ENCODE measurements at regions not wholly inside any gene's neighbourhood (a gene's known extent, or its start where the extent isn't known, plus 50 kb on each side); places are given as distances from the start of the nearest gene placed in this dataset.

DNA sequence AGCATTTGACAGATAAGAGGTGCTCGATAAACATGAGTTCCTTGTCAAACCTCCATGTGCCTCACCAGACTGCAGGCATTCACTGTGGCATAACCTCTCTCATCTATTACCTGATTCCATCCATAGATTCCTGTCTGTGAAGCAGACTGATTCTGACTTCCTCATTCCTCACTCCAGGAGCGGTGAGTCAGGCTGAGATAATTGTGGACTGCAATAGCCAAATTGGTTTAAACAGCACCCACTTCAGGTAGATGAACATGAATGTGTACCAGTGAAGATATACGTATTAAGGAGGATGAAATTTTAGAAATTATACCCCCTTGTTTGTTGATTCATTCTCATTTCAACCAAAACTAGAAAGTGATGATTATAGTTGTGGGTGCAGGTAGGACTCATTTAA lies 391.2 kb downstream of the HINT1 start:
- peak overlapping the region; percentile 45 for H3K4me2 ChIP-seq (ENCODE audit: low read length)
- no peaks in the 10 kb centered on the region for H3K27me3 ChIP-seq (ENCODE audit: insufficient read depth, low read length)
- H3K9me2 ChIP-seq (ENCODE audit: insufficient read depth) = no peaks in the 10 kb centered on the region
- ATAC-seq (peak; percentile 100), DNase-seq (ENCODE audit: low read depth, low spot score) (peak; percentile 83)
- peaks cover 2 to 13% of the 10 kb centered on the region in 2 experiments; a peak in 3 of 4 replicates for H3K4me1 ChIP-seq (ENCODE audit: control insufficient read depth in 1 of 2, insufficient read depth in 2 of 2, low read length in 2 of 2)
- no peak overlapping the region for H3K9ac ChIP-seq (ENCODE audit: low read length)
- H3K4me3 ChIP-seq (replicated peaks in 1 of 2; ENCODE audit: low read depth in 1 of 2, low read length in 2 of 2) = no peak overlapping the region
- no peaks in the 10 kb centered on the region for H3K79me2 ChIP-seq (ENCODE audit: insufficient read depth, low read length)
- no peaks in the 10 kb centered on the region for H4K20me1 ChIP-seq (ENCODE audit: insufficient read depth)
- H2AFZ ChIP-seq (ENCODE audit: low read depth, low read length, poor library complexity, severe bottlenecking) = peak overlapping the region; percentile 49
- POLR2A ChIA-PET = no interaction called here
- intact Hi-C loops (cut with micrococcal nuclease) = no loop called here
- H3K9me3 ChIP-seq (ENCODE audit: control insufficient read depth in 1 of 2, insufficient read depth in 1 of 2, low read depth in 1 of 2, low read length in 2 of 2) = no peaks in the 10 kb centered on the region
- RAD21 ChIA-PET (ENCODE audit: low non-redundant PET in 1 of 2, low total read pairs in 2 of 2, uncharacterized antibody in 2 of 2, unreplicated experiment in 2 of 2) = no interaction called here
- H3K27ac ChIP-seq (ENCODE audit: low read depth, low read length) = no peak overlapping the region
- CTCF ChIA-PET = no interaction called here
- H3K36me3 ChIP-seq (ENCODE audit: control insufficient read depth in 1 of 2, insufficient read depth in 2 of 2, low read length in 2 of 2) = no peaks in the 10 kb centered on the region
- BruUV-seq (replicated peaks) = no TSS peak
- TF ChIP-seq EGR1 (IDR thresholded peaks at IDR 0.05; ENCODE audit: low read depth) = no peak
- TF ChIP-seq RAD21 (IDR thresholded peaks at IDR 0.05; ENCODE audit: low read depth) = peak; percentile 53
- peak; percentile 86 for TF ChIP-seq FOSL1 (IDR thresholded peaks at IDR 0.05; ENCODE audit: low read depth)
- TF ChIP-seq EZH2phosphoT487 (IDR thresholded peaks at IDR 0.05; ENCODE audit: borderline replicate concordance) = no peak
- TF ChIP-seq POLR2AphosphoS5 (IDR thresholded peaks at IDR 0.05; ENCODE audit: low read depth, low read length) = 0 out of 2 replicates have a peak, but pooled peaks have one; percentile 35
- TF ChIP-seq SP1 (IDR thresholded peaks at IDR 0.05; ENCODE audit: low read depth) = peak; percentile 67
- TF ChIP-seq, protein P1, sequence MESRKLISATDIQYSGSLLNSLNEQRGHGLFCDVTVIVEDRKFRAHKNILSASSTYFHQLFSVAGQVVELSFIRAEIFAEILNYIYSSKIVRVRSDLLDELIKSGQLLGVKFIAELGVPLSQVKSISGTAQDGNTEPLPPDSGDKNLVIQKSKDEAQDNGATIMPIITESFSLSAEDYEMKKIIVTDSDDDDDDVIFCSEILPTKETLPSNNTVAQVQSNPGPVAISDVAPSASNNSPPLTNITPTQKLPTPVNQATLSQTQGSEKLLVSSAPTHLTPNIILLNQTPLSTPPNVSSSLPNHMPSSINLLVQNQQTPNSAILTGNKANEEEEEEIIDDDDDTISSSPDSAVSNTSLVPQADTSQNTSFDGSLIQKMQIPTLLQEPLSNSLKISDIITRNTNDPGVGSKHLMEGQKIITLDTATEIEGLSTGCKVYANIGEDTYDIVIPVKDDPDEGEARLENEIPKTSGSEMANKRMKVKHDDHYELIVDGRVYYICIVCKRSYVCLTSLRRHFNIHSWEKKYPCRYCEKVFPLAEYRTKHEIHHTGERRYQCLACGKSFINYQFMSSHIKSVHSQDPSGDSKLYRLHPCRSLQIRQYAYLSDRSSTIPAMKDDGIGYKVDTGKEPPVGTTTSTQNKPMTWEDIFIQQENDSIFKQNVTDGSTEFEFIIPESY (IDR thresholded peaks at IDR 0.05; ENCODE audit: extremely low read depth, insufficient replicate concordance, low read length) = no peak
- TF ChIP-seq MAX (IDR thresholded peaks at IDR 0.05) = peak; percentile 72
- TF ChIP-seq ZNF274 (IDR thresholded peaks at IDR 0.05; ENCODE audit: low read depth, low read length) = no peak
- TF ChIP-seq ELF1 (IDR thresholded peaks at IDR 0.05; ENCODE audit: borderline replicate concordance, low read depth) = peak; percentile 91
- peak; percentile 32; the same call in 1 of the 2 replicates for TF ChIP-seq SRF (IDR thresholded peaks at IDR 0.05; ENCODE audit: low read depth)
- TF ChIP-seq, protein P2, sequence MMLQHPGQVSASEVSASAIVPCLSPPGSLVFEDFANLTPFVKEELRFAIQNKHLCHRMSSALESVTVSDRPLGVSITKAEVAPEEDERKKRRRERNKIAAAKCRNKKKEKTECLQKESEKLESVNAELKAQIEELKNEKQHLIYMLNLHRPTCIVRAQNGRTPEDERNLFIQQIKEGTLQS (IDR thresholded peaks at IDR 0.05) = no peak
- TF ChIP-seq EZH2 (IDR thresholded peaks at IDR 0.05) = no peak
- TF ChIP-seq POLR2A (IDR thresholded peaks at IDR 0.05; ENCODE audit: borderline replicate concordance, extremely low read depth, insufficient read depth, insufficient read length) = no peak
- TF ChIP-seq TCF7L2 (IDR thresholded peaks at IDR 0.05; ENCODE audit: borderline replicate concordance, extremely low read depth, insufficient read depth, insufficient read length) = no peak
- TF ChIP-seq SIN3A (IDR thresholded peaks at IDR 0.05; ENCODE audit: low read depth) = peak; percentile 70
- no peak for TF ChIP-seq ZFX (IDR thresholded peaks at IDR 0.05)
- TF ChIP-seq JUND (IDR thresholded peaks at IDR 0.05) = peak; percentile 73
- TF ChIP-seq CBX3 (IDR thresholded peaks at IDR 0.05; ENCODE audit: low read depth) = peak; percentile 97
- 0 out of 2 replicates have a peak, but pooled peaks have one; percentile 62 for TF ChIP-seq CEBPB (IDR thresholded peaks at IDR 0.05; ENCODE audit: low read depth)
- TF ChIP-seq YY1 (IDR thresholded peaks at IDR 0.05; ENCODE audit: extremely low read depth, insufficient replicate concordance, low read depth, low read length) = peak; percentile 24
- no peak for TF ChIP-seq REST (IDR thresholded peaks at IDR 0.05; ENCODE audit: low read depth)

All from HCT116 (cell line).